H1 (cell line): ENCODE measurements at regions not wholly inside any gene's neighbourhood (a gene's known extent, or its start where the extent isn't known, plus 50 kb on each side); places are given as distances from the start of the nearest gene placed in this dataset.

Source experiments
- CTCF ChIA-PET: fragments of 300-600 bp; sonication (Branson Sonifier 250); formaldehyde crosslinking; loops from one replicate; lab custom pipeline; 2021; ENCODE audit not compliant: partially characterized antibody; lab: Charles Lee
- POLR2A ChIA-PET: fragments of 300-600 bp; sonication (Branson Sonifier 250); formaldehyde crosslinking; loops from one replicate; lab custom pipeline; 2021; ENCODE audit warnings: inconsistent platforms; ENCODE audit not compliant: partially characterized antibody; lab: Charles Lee
- DNase-seq, 2 experiments: peaks; one replicate each; pipeline versions ENCODE4 v3.0.0 to v3.0.0-alpha.2; 2010 to 2022; ENCODE audit warnings: low spot score in 2 of 2, low read depth in 1 of 2, mixed read lengths in 1 of 2
- FAIRE-seq: peaks from 2 replicates; lab custom pipeline; 2011; peaks lifted over from hg19 to GRCh38; lab: Jason Lieb, UNC
- H2AFZ ChIP-seq: 2 replicates; pipeline ENCODE4 v1.8.1; 2012; ENCODE audit warnings: low read length, inconsistent platforms
- H2AK5ac ChIP-seq: 2 replicates; pipeline ENCODE4 v1.6.1; 2013; ENCODE audit warnings: low read depth, low read length
- H2BK120ac ChIP-seq: replicated peaks from 2 replicates; pipeline ENCODE3; 2013; ENCODE audit warnings: low read depth, low read length, inconsistent platforms
- H2BK12ac ChIP-seq: 2 replicates; pipeline ENCODE4 v1.6.1; 2013; ENCODE audit warnings: low read depth, low read length
- H2BK15ac ChIP-seq: 2 replicates; pipeline ENCODE4 v1.6.1; 2013; ENCODE audit warnings: low read length
- H2BK20ac ChIP-seq: 2 replicates; pipeline ENCODE4 v1.6.1; 2013; ENCODE audit warnings: low read length
- H2BK5ac ChIP-seq: 2 replicates; pipeline ENCODE4 v1.6.1; 2013; ENCODE audit warnings: low read depth, low read length
- H3K14ac ChIP-seq: 2 replicates; pipeline ENCODE4 v1.6.1; 2013; ENCODE audit warnings: inconsistent platforms; ENCODE audit not compliant: insufficient read length
- H3K18ac ChIP-seq: 2 replicates; pipeline ENCODE4 v1.6.1; 2013; ENCODE audit warnings: low read length; ENCODE audit errors: extremely low read depth
- H3K23ac ChIP-seq: 2 replicates; pipeline ENCODE4 v1.6.1; 2013; ENCODE audit warnings: inconsistent platforms; ENCODE audit not compliant: insufficient read length
- H3K23me2 ChIP-seq: 2 replicates; pipeline ENCODE4 v1.6.1; 2013; ENCODE audit warnings: low read depth, low read length
- H3K27ac ChIP-seq: 2 replicates; pipeline ENCODE4 v1.6.1; 2011; ENCODE audit warnings: low read depth, low read length, inconsistent platforms
- H3K27me3 ChIP-seq, 4 experiments: replicated peaks in 1 of 4; 1 replicate in 1 of 4; 2 replicates in 3 of 4; pipeline versions ENCODE4 v1.6.1 to v1.8.1; 2011 to 2013; ENCODE audit warnings: low read length in 3 of 4, mild to moderate bottlenecking in 3 of 4, inconsistent platforms in 2 of 4, mixed read lengths in 2 of 4, moderate library complexity in 1 of 4; ENCODE audit not compliant: control insufficient read depth in 3 of 4, insufficient read depth in 3 of 4; ENCODE audit errors: extremely low read depth in 1 of 4
- H3K36me3 ChIP-seq, 4 experiments: 2 replicates each; pipeline versions ENCODE4 v1.6.1 to v1.8.1; 2011 to 2013; ENCODE audit warnings: mild to moderate bottlenecking in 4 of 4, low read length in 3 of 4, moderate library complexity in 2 of 4, control low read depth in 1 of 4, inconsistent platforms in 1 of 4; ENCODE audit not compliant: insufficient read depth in 4 of 4, control insufficient read depth in 2 of 4
- H3K4ac ChIP-seq: replicated peaks from 2 replicates; pipeline ENCODE3; 2013; ENCODE audit warnings: low read length, low read depth, mixed read lengths, inconsistent platforms; ENCODE audit not compliant: insufficient read length
- H3K4me1 ChIP-seq, 4 experiments: replicated peaks in 1 of 4; 1 replicate in 1 of 4; 2 replicates in 3 of 4; pipeline versions ENCODE4 v1.6.1 to v1.8.1; 2011 to 2013; ENCODE audit warnings: low read length in 3 of 4, inconsistent platforms in 2 of 4, mixed read lengths in 1 of 4; ENCODE audit not compliant: insufficient read depth in 4 of 4, control insufficient read depth in 3 of 4
- H3K4me2 ChIP-seq, 2 experiments: 2 replicates each; pipeline versions ENCODE4 v1.6.1 to v1.8.1; 2011 to 2013; ENCODE audit warnings: low read depth in 2 of 2, low read length in 2 of 2, control low read depth in 1 of 2, inconsistent platforms in 1 of 2, mild to moderate bottlenecking in 1 of 2; ENCODE audit not compliant: insufficient read depth in 1 of 2
- H3K4me3 ChIP-seq, 4 experiments: fragments of 200-600, 300-600 bp in 1 of 4; sonication (generic), shearing (Covaris generic), sonication (Bioruptor Twin) in 1 of 4; 2 replicates each; pipeline versions ENCODE4 v1.5.1 to v1.8.1; 2011 to 2016; ENCODE audit warnings: low read length in 4 of 4, low read depth in 3 of 4, control low read depth in 2 of 4, inconsistent platforms in 2 of 4, mild to moderate bottlenecking in 2 of 4, mixed read lengths in 1 of 4, moderate library complexity in 1 of 4; ENCODE audit not compliant: insufficient read depth in 2 of 4; ENCODE audit errors: extremely low read depth in 1 of 4
- H3K56ac ChIP-seq: replicated peaks from 2 replicates; pipeline ENCODE3; 2013; ENCODE audit warnings: low read depth, mild to moderate bottlenecking, mixed read lengths, low read length, inconsistent platforms; ENCODE audit not compliant: insufficient read length
- H3K79me1 ChIP-seq: 2 replicates; pipeline ENCODE4 v1.6.1; 2013; ENCODE audit warnings: low read depth, low read length, control low read depth
- H3K79me2 ChIP-seq, 2 experiments: 2 replicates each; pipeline versions ENCODE4 v1.6.1 to v1.8.1; 2012 to 2013; ENCODE audit warnings: low read length in 2 of 2, mild to moderate bottlenecking in 2 of 2, inconsistent platforms in 1 of 2; ENCODE audit not compliant: insufficient read depth in 2 of 2, control insufficient read depth in 1 of 2
- H3K9ac ChIP-seq, 4 experiments: replicated peaks in 1 of 4; 1 replicate in 1 of 4; 2 replicates in 3 of 4; pipeline versions ENCODE4 v1.6.1 to v1.8.1; 2011 to 2013; ENCODE audit warnings: low read depth in 3 of 4, low read length in 3 of 4, control low read depth in 2 of 4, mild to moderate bottlenecking in 2 of 4, moderate library complexity in 2 of 4, inconsistent platforms in 1 of 4; ENCODE audit errors: extremely low read depth in 1 of 4
- H3K9me3 ChIP-seq, 2 experiments: 2 replicates each; pipeline versions ENCODE4 v1.6.1 to v1.8.1; 2012 to 2013; ENCODE audit warnings: mild to moderate bottlenecking in 2 of 2, moderate library complexity in 2 of 2, control low read depth in 1 of 2, inconsistent platforms in 1 of 2, low read depth in 1 of 2, low read length in 1 of 2, mixed read lengths in 1 of 2; ENCODE audit not compliant: insufficient read depth in 2 of 2
- H4K20me1 ChIP-seq, 2 experiments: replicated peaks in 1 of 2; 2 replicates each; pipeline versions ENCODE3 to v1.8.1; 2011 to 2013; ENCODE audit warnings: inconsistent platforms in 2 of 2, low read length in 2 of 2, mild to moderate bottlenecking in 1 of 2; ENCODE audit not compliant: insufficient read depth in 2 of 2, control insufficient read depth in 1 of 2
- H4K5ac ChIP-seq: 2 replicates; pipeline ENCODE4 v1.6.1; 2013; ENCODE audit warnings: low read length, low read depth, mixed read lengths, inconsistent platforms; ENCODE audit not compliant: insufficient read length
- H4K8ac ChIP-seq: 2 replicates; pipeline ENCODE4 v1.8.0; 2013; ENCODE audit warnings: mild to moderate bottlenecking, moderate library complexity, low read length, inconsistent platforms; ENCODE audit not compliant: insufficient read depth; ENCODE audit errors: extremely low read depth
- H4K91ac ChIP-seq: replicated peaks from 2 replicates; pipeline ENCODE3; 2013; ENCODE audit warnings: low read length, mixed read lengths, inconsistent platforms; ENCODE audit not compliant: insufficient read length
- BACH1 ChIP-seq: IDR thresholded peaks from 2 replicates; pipeline ENCODE4 v1.6.1; 2012; ENCODE audit warnings: low read length, improper control_type of control experiment
- HDAC6 ChIP-seq: IDR thresholded peaks from one replicate; pipeline ENCODE4 v1.7.1; 2012; ENCODE audit warnings: low read depth, mild to moderate bottlenecking, inconsistent platforms, low read length, moderate library complexity
- MAFK ChIP-seq: IDR thresholded peaks from 2 replicates; pipeline ENCODE4 v1.6.1; 2012; ENCODE audit warnings: low read depth, mild to moderate bottlenecking, improper control_type of control experiment, low read length
- SIX5 ChIP-seq: IDR thresholded peaks from 2 replicates; pipeline ENCODE4 v1.6.1; 2011; ENCODE audit warnings: mild to moderate bottlenecking, low read depth, low read length
- WGBS, 2 experiments: shearing (Covaris generic) in 1 of 2; methylation state at CpG; one replicate each; pipeline versions ENCODE4 v1.1.6 to v1.1.7; 2013 to 2015; ENCODE audit warnings: low lambda C conversion rate in 2 of 2, mixed read lengths in 2 of 2, inconsistent platforms in 1 of 2, low coverage in 1 of 2, missing lambda C conversion rate in 1 of 2; ENCODE audit not compliant: insufficient replicate concordance in 2 of 2, insufficient coverage in 1 of 2, insufficient read length in 1 of 2; ENCODE audit errors: extremely low coverage in 1 of 2, missing lambda C conversion rate in 1 of 2; 5-methylcytosine and 5-hydroxymethylcytosine counted together

- peaks cover 3 to 6% of the 10 kb centered on the region in 2 experiments for H3K9me3 ChIP-seq
- H4K91ac ChIP-seq, result no peak overlapping the region
- H2BK20ac ChIP-seq, result no peak overlapping the region
- H3K23me2 ChIP-seq, result peaks cover 7% of the 10 kb centered on the region; the same call in 1 of the 2 replicates
- H2AFZ ChIP-seq, result no peak overlapping the region
- no peak for TF ChIP-seq SIX5
- no peak for TF ChIP-seq HDAC6
- no peak for TF ChIP-seq BACH1
- no peak for TF ChIP-seq MAFK
- no peak overlapping the region for H2BK12ac ChIP-seq
- 81% methylated on average over 1 of the region's 1 CpG; no CpG with 5 or more reads in 1 of the 2 experiments for WGBS, 2 experiments
- no peak overlapping the region for H3K4me2 ChIP-seq
- no peak overlapping the region for H3K56ac ChIP-seq
- H3K23ac ChIP-seq, result no peak overlapping the region
- no peak overlapping the region for H3K4ac ChIP-seq
- H3K27ac ChIP-seq, result no peak overlapping the region
- no peak overlapping the region for H2BK5ac ChIP-seq
- H4K5ac ChIP-seq, result no peak overlapping the region
- H2BK120ac ChIP-seq, result no peak overlapping the region
- no peaks in the 10 kb centered on the region for H3K79me1 ChIP-seq
- H4K8ac ChIP-seq, result no peak overlapping the region
- H2BK15ac ChIP-seq, result no peak overlapping the region
- no peak overlapping the region for H3K9ac ChIP-seq
- H3K27me3 ChIP-seq, result peaks cover 0 to 8% (median 2%) of the 10 kb centered on the region in 4 experiments; a peak in 2 of 7 replicates
- H3K14ac ChIP-seq, result no peak overlapping the region
- H3K79me2 ChIP-seq, result no peaks in the 10 kb centered on the region
- H3K4me3 ChIP-seq, result no peak overlapping the region
- H4K20me1 ChIP-seq, result peaks cover 0 to 6% of the 10 kb centered on the region in 2 experiments
- POLR2A ChIA-PET, result no interaction called here
- H3K36me3 ChIP-seq, result no peaks in the 10 kb centered on the region
- peaks cover 0 to 11% (median 3%) of the 10 kb centered on the region in 4 experiments; a peak in 6 of 7 replicates for H3K4me1 ChIP-seq
- H2AK5ac ChIP-seq, result no peak overlapping the region
- H3K18ac ChIP-seq, result no peak overlapping the region
- no peak for FAIRE-seq
- DNase-seq, result no peak
- CTCF ChIA-PET, result interaction anchor here (0.9 to 2.3 kb wide), 2 partner anchors 14 to 100 kb away, joined by 4 to 8 read pairs; no protein-coding TSS in a partner anchor
These were observed 65.0 kb upstream of the MSX1 start for GRCh38 chr4:4794421-4794820.
